Effector memory CD4-positive, alpha-beta T cell (primary cell): ENCODE measurements at regions not wholly inside any gene's neighbourhood (a gene's known extent, or its start where the extent isn't known, plus 50 kb on each side); places are given as distances from the start of the nearest gene placed in this dataset.
"Not testable (repeated sequence)": the region's sequence is repeated elsewhere in the genome, so short reads cannot be mapped to it uniquely, and the experiment has no call there.

Experiments
- DNase-seq, 3 donors: peaks; one replicate each; pipeline ENCODE4 v3.0.0-alpha.2; 2020
- H3K27ac ChIP-seq: 2 replicates; pipeline ENCODE4 v1.7.0; 2013; ENCODE audit warnings: mild to moderate bottlenecking, low read length, moderate library complexity; ENCODE audit not compliant: insufficient read depth, poor library complexity, severe bottlenecking
- H3K27me3 ChIP-seq: replicated peaks from 2 replicates; pipeline ENCODE4 v1.7.0; 2013; ENCODE audit warnings: mild to moderate bottlenecking, low read length; ENCODE audit not compliant: insufficient read depth, control insufficient read depth, poor library complexity, severe bottlenecking
- H3K36me3 ChIP-seq: 2 replicates; pipeline ENCODE4 v1.7.0; 2013; ENCODE audit warnings: mild to moderate bottlenecking, low read length, moderate library complexity; ENCODE audit not compliant: control insufficient read depth, insufficient read depth
- H3K4me1 ChIP-seq: 2 replicates; pipeline ENCODE4 v1.7.0; 2013; ENCODE audit warnings: low read length, mild to moderate bottlenecking; ENCODE audit not compliant: control insufficient read depth, insufficient read depth, poor library complexity, severe bottlenecking
- H3K4me3 ChIP-seq: 2 replicates; pipeline ENCODE4 v1.7.0; 2013; ENCODE audit warnings: low read length, low read depth, mild to moderate bottlenecking; ENCODE audit not compliant: insufficient read depth, poor library complexity, severe bottlenecking
- H3K9me3 ChIP-seq: 2 replicates; pipeline ENCODE4 v1.7.0; 2013; ENCODE audit warnings: mild to moderate bottlenecking, low read length, moderate library complexity; ENCODE audit not compliant: control insufficient read depth

GRCh38 chr2:89026296-89026695 is 334.8 kb downstream of the RPIA start:
- H3K27me3 ChIP-seq, H3K9me3 ChIP-seq, H3K36me3 ChIP-seq: not testable (repeated sequence)

GRCh38 chr2:89027115-89027514 is 335.6 kb downstream of the RPIA start:
- not testable (repeated sequence) for H3K36me3 ChIP-seq, H3K4me3 ChIP-seq, H3K27me3 ChIP-seq, DNase-seq, H3K9me3 ChIP-seq, H3K27ac ChIP-seq, H3K4me1 ChIP-seq

More at GRCh38 chr2:89026296-89026695, 334.8 kb downstream of the RPIA start:
- H3K27ac ChIP-seq, DNase-seq, H3K4me3 ChIP-seq, H3K4me1 ChIP-seq: not testable (repeated sequence)

DNA sequence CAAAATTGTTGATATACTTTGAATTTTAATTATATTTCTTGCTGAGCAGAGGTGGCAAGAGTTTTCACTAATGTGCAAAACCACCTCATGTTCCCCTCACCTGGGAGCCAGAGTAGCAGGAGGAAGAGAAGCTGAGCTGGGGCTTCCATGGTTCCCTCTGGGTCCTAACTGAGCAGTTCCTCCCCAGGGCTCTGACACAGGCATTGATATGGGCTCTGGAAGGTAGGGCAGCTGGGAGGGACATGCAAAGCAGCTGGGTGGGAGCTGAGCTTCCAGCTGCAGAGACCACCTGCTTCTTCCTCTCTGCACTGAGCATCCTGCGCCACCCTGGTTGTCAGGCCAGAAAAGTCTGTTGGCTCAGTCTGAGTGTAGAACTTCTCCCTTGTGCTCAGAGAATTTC is 336.1 kb downstream of the RPIA start:
- DNase-seq, H3K27ac ChIP-seq, H3K4me3 ChIP-seq, H3K36me3 ChIP-seq, H3K9me3 ChIP-seq, H3K4me1 ChIP-seq, H3K27me3 ChIP-seq: not testable (repeated sequence)

- H3K27ac ChIP-seq, H3K4me1 ChIP-seq, H3K27me3 ChIP-seq, H3K9me3 ChIP-seq, H3K4me3 ChIP-seq, DNase-seq, H3K36me3 ChIP-seq: not testable (repeated sequence)
These were observed 337.8 kb downstream of the RPIA start for GRCh38 chr2:89029257-89029656.

GRCh38 chr2:89048138-89049066 is 356.9 kb downstream of the RPIA start:
- H3K27ac ChIP-seq, H3K9me3 ChIP-seq, H3K4me3 ChIP-seq, H3K27me3 ChIP-seq, H3K4me1 ChIP-seq, H3K36me3 ChIP-seq, DNase-seq: not testable (repeated sequence)

DNA sequence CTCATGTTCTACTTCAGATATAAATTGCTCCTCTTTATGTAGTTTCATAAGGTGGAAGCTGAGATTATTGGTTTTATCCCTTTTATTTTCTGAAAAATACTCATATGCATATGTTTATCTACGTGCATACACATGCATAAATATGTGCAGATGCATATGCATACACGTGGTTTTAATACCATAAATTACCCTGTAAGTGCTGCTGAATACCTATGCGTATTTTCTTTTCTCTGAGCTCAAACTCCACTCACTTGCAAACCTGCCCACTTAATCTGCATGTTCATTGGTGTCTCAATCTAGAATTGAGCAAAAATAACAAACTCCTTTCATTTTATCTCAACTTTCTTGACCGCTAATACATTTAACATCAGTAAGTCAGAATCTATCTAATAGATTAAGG is 367.1 kb downstream of the RPIA start:
- not testable (repeated sequence) for H3K27me3 ChIP-seq, H3K4me1 ChIP-seq, H3K36me3 ChIP-seq, DNase-seq, H3K27ac ChIP-seq, H3K9me3 ChIP-seq, H3K4me3 ChIP-seq

GRCh38 chr2:89061174-89061573 is 369.7 kb downstream of the RPIA start:
- H3K27me3 ChIP-seq, H3K27ac ChIP-seq, H3K36me3 ChIP-seq, H3K9me3 ChIP-seq, H3K4me3 ChIP-seq, DNase-seq, H3K4me1 ChIP-seq: not testable (repeated sequence)

DNA sequence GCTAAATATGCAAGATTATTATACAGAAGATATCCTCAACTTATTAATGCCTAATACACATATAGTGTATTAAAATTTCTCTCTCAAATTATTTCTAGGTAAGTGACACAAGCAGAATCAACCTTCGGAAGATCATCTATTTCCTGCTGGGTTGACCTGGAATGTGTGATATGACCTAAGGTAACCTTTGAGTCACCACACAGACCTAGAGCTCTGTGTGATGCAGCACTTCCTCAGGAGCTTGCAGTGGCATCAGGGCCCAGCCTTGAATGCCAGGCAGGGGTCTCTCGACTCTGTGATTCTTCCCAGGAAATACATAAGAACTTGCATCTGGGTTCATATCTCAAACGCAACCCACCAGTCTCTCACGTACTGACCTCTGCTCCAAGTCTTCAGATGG is 385.3 kb downstream of the RPIA start:
- DNase-seq, H3K27me3 ChIP-seq, H3K27ac ChIP-seq, H3K4me3 ChIP-seq, H3K36me3 ChIP-seq, H3K4me1 ChIP-seq, H3K9me3 ChIP-seq: not testable (repeated sequence)

- not testable (repeated sequence) for H3K27me3 ChIP-seq, H3K4me3 ChIP-seq, H3K36me3 ChIP-seq, H3K9me3 ChIP-seq, H3K4me1 ChIP-seq, DNase-seq, H3K27ac ChIP-seq
These were observed 401.4 kb downstream of the RPIA start for GRCh38 chr2:89092911-89093310.

DNA sequence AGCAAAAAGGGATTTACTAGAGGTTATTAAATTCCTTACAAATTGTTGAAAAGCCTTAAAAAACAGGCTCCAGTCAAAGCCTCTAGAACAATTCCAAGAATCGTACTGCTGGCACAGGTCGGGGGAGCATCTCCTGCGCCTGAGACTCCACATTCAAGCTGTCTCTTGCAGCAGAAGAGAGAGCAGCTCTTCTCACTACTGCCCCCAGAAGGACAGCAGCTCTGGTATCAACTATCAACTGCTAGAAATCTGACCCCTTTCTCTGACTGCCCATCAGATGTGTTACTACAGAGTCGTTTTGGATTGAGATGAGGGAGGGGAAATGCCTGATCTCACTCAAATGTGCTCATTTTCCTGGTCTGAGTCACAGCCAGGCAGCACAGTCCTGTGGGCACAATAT is 403.6 kb downstream of the RPIA start:
- H3K27ac ChIP-seq, H3K27me3 ChIP-seq, H3K4me1 ChIP-seq, H3K9me3 ChIP-seq, H3K36me3 ChIP-seq, H3K4me3 ChIP-seq, DNase-seq: not testable (repeated sequence)
